GM21423 (cell line): ENCODE measurements at regions not wholly inside any gene's neighbourhood (a gene's known extent, or its start where the extent isn't known, plus 50 kb on each side); places are given as distances from the start of the nearest gene placed in this dataset.

Source experiments
- ATAC-seq: cut with Tn5 transposase; IDR thresholded peaks from one replicate; pipeline ENCODE4 v1.9.1; 2021; ENCODE audit warnings: mild to moderate bottlenecking, moderate library complexity; ENCODE audit not compliant: unreplicated experiment

DNA sequence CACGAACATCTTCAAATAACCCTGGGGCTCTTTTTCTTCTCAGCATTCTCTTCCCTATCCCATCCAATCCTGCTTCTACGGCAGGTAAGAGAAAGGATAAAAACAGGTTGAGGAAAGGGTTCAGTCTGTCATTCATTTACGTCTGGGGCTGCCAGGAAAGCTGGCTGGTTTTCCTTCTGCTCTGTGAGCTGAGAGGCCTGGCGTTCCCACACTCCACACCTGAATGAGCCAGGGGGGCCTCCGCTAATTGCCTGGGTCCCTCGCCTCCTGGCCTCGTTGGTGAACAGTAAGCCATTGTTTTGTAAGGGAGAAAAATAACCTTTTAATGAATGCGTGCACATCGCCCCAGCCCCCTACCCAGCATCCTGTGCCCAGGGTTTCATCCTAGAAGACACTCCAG lies 70.8 kb upstream of the SIM2 start:
- ATAC-seq: no peak

GRCh38 chr21:36628761-36629460 lies 70.0 kb upstream of the SIM2 start:
- ATAC-seq: no peak

GRCh38 chr21:36630485-36631206 lies 68.3 kb upstream of the SIM2 start:
- ATAC-seq: no peak

GRCh38 chr21:36636016-36636415 lies 62.9 kb upstream of the SIM2 start:
- ATAC-seq: no peak

- no peak for ATAC-seq
These were observed 62.5 kb upstream of the SIM2 start for GRCh38 chr21:36636439-36636838.

DNA sequence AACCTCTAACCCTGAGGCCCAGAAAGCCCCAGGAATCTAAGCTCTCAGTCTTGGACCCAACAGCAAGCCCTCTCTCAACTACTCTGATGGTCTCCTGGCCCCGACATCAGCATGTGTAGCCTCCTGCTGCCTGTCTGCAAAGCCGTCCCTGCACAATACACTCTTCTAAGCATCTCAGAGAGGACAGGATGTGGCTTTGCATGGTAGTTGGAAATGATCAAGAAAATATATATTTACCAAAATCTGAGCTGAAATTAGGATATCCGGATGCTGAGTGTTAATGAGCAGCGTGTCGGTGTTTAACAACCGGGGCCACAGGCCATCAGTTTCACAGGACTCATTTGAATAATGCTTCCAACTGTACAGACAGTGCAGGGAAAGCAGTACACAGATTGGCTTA lies 59.1 kb upstream of the SIM2 start:
- ATAC-seq: no peak

- ATAC-seq: no peak
These were observed 58.7 kb upstream of the SIM2 start for GRCh38 chr21:36640174-36640720.

DNA sequence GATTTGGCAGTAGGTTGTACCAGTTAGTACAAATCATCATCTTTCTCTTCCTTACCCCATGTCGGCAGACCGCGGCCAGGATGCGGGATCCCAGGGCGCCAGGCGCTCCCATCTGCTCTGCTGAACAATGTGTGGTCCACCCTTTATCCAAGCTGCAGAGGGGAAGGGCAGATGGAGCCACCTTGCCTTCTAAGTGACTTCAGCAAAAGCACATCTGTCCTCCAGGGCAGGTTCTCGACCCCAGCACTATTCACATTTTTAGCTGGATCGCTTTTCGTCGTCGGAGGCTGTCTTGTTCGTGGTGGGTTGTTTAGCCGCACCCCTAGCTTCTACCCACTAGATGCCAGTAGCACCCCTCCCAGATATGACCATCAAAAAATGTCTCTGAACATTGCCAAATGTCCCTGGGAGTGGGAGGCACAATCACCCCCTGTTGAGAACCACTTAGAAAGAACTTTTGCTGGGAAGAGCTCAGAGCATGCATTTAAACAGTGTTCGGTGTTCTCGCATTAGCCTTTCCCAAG lies 58.1 kb upstream of the SIM2 start:
- ATAC-seq: no peak

DNA sequence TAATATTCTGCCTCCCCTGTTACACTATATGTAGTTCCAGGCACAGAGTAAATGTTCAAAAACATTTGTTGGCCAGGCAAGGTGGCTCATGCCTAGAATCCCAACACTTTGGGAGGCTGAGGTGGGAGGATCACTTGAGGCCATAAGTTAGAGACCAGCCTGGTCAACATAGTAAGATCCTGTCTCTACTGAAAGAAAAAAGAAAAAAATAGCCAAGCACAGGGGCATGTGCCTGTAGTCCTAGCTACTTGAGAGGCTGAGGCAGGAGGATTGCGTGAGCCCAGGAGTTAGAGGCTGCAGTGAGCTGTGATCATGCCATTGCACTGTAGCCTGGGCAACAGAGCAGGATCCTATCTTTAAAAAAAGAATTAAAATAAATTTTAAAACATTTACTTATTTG lies 57.6 kb upstream of the SIM2 start:
- ATAC-seq: no peak

- ATAC-seq: no peak
These were observed 57.0 kb upstream of the SIM2 start for GRCh38 chr21:36641886-36642285.

- no peak for ATAC-seq
These were observed 56.1 kb upstream of the SIM2 start for GRCh38 chr21:36642777-36643176.

DNA sequence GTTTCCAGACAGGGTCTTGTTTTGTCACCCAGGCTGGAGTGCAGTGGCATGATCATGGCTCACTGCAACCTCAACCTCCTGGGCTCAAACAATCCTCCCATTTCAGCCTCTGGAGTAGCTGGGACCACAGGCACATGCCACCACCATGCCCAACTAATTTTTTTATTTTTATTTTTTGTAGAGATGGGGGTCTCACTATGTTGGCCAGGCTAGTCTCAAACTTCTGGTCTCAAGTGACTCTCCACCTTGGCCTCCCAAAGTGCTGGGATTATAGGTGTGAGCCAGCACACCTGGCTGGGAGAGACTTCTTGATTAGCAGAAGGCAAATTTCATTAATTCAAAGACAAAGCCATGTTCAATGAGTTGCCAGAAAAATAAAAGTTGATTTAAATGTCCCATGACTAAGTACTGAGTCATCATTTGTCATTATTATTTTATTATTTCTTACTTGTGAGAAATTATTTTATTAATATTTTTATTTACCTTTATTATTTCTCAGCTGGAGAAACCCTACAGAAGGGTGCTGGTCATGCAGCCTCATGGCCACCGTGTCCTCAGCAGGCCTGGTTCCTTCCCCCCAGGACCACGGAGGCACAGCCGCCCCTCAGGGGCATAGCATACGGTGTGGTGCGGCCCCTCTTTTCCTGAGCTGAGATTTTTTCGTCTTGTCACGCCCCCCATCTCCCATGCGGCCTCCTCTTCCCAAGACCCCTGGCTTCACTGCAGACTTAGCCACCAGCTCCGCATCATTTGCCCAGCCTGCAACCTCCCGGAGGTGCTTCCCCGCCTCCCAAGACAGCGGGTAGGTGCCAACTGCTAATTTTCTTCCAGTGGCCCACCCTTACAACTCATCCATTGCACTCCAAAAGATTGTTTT lies 55.3 kb upstream of the SIM2 start:
- no peak for ATAC-seq

- no peak for ATAC-seq
These were observed 52.9 kb upstream of the SIM2 start for GRCh38 chr21:36646011-36646410.

- no peak for ATAC-seq
These were observed 52.3 kb upstream of the SIM2 start for GRCh38 chr21:36646645-36647044.

DNA sequence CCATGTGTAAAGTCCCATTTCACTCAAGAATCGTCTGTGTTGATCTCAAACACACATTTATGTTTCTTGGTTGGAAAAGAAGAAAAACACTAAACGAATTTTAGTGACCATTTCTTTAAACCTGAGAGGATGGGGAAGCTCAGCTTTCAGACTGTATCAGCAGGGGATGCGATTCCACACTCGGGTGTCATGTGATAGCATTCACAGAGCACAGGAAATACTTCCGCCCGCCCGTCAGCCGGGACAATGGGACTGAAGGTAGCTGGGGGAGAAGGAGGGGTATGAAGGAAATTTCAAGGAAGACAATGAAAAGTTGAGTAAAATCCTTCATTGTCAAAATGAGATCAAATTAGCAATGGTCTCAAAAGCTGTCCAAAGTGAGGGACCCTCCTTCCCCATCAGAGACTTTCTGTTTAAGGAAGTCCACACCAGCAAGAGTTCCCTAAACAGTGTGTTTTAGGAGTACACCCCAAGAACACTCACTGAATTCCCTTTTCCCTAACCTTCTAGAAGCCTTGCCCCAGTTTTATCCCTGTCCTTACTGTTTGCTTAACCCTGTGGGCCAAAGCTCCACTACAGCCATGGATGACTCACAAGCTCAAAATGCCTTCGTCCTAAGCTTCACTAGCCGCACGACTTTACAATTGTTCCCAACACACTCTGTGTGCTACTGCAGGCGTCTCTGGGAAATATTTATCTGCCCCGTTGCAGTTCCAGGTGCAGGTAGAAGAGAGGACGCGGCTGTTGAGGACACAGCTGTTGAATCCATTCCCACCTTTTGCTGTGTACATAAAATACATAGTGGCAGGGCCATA lies 51.4 kb upstream of the SIM2 start:
- ATAC-seq: no peak
